RWPE1 (cell line): ENCODE measurements at regions not wholly inside any gene's neighbourhood (a gene's known extent, or its start where the extent isn't known, plus 50 kb on each side); places are given as distances from the start of the nearest gene placed in this dataset.

Experiments used
- CTCF ChIA-PET: fragments of 350-600 bp; sonication (Branson Sonifier 250); formaldehyde crosslinking; extraction: SDS; loops from one replicate; lab custom pipeline; 2021; lab: Yijun Ruan, JAX
- POLR2A ChIA-PET: fragments of 400-600 bp; formaldehyde crosslinking; extraction: SDS; loops from one replicate; lab custom pipeline; 2020; ENCODE audit warnings: antibody characterized with exemption; ENCODE audit not compliant: low non-redundant PET; lab: Yijun Ruan, JAX
- DNase-seq: peaks from one replicate; pipeline ENCODE4 v3.0.0; 2012; ENCODE audit warnings: low spot score
- H3K27ac ChIP-seq: fragments of 450-650 bp; 2 replicates; pipeline ENCODE4 v1.5.1; 2017
- TF ChIP-seq, protein P1 (sequence below): fragments of 450-650 bp; conservative IDR thresholded peaks from 2 replicates; pipeline ENCODE4 v1.5.1; 2017; ENCODE audit warnings: low read depth, mild to moderate bottlenecking

DNA sequence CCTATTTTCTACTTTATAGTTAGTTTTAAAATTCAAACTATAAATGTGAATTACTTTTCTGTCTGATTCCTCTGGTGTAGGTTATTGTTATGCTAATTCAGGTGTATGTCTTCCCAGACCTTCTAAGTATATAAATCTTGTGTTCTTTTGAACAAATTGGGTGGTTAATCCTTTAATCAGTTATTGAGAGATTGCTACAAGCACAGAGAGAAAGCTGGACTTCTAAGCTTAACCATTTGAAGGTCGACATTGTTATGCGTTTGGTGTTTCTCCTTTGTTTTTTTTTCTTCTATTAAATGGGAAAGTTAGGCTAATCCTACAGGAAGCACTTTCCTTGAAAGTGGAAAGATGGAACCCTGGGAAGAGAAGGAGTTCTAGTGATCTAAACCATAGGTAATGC is 592.6 kb downstream of the SLC4A3 start:
- no peak overlapping the region for H3K27ac ChIP-seq
- ChIA-PET POLR2A (no interaction called here), CTCF (no interaction called here)
- DNase-seq = no peak
- TF ChIP-seq, protein P1, sequence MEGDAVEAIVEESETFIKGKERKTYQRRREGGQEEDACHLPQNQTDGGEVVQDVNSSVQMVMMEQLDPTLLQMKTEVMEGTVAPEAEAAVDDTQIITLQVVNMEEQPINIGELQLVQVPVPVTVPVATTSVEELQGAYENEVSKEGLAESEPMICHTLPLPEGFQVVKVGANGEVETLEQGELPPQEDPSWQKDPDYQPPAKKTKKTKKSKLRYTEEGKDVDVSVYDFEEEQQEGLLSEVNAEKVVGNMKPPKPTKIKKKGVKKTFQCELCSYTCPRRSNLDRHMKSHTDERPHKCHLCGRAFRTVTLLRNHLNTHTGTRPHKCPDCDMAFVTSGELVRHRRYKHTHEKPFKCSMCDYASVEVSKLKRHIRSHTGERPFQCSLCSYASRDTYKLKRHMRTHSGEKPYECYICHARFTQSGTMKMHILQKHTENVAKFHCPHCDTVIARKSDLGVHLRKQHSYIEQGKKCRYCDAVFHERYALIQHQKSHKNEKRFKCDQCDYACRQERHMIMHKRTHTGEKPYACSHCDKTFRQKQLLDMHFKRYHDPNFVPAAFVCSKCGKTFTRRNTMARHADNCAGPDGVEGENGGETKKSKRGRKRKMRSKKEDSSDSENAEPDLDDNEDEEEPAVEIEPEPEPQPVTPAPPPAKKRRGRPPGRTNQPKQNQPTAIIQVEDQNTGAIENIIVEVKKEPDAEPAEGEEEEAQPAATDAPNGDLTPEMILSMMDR = no peak

DNA sequence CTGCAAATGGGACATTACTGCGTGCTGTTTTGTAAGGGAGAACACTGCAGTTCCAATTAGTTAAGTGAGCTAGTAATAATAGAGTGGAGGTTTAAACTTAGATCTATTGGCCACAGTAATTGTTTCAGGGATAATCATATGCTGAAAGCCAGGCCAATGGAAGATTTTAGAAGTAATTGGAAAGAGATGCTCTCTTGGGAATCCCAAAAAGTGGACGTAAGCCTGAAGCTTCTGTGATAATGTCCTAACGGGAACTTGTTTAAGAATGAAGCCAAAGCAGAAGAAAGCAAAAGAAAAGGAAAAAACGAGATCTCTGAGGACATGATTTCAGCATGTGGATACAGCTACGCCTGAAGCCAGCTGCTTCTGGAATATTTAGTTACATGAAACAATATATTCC is 594.6 kb downstream of the SLC4A3 start:
- DNase-seq = no peak
- TF ChIP-seq, protein P1 = no peak
- ChIA-PET POLR2A (no interaction called here), CTCF (no interaction called here)
- no peak overlapping the region for H3K27ac ChIP-seq

DNA sequence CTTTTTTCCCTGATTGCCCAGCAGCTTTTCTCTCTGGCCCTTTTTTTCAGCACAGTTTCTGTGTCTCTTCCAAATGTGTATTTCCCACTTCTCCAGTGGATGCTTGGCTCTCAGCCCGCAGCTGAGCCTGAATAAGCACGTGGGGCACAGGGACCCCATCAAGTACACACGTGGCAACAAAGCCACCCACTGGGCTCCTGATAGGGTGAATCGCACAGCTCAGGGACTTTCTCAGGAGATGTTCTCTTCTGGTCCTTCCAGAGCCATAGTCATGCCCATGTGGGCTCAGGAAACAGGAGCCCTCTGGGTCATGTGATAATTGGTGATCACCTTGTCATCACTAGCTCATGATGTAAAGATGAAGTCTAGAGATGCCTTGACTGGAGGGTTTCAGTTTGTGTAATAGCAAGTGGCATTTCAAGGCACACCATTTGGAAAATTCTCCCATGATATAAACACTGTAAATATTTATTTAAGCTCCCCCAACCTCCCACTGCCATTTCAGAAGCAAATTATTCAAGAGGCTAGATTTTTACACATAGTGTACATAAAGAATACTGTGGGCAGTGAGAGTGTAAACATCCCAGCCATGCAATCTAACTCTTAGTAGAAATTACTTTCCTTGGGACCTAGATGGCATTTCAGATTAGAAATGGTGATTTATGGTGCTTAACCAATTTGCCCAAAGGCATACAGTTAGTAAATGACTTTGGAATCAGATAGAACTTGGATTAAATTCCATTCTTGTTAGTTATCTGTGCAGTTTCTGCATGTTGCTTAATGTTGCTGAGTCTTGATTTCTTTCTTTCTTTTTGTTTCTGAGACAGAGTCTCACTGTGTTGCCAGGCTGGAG is 597.5 kb downstream of the SLC4A3 start:
- DNase-seq = peak; percentile 51
- ChIA-PET POLR2A (no interaction called here), CTCF (no interaction called here)
- peak overlapping the region; percentile 80 for H3K27ac ChIP-seq
- TF ChIP-seq, protein P1 = no peak

DNA sequence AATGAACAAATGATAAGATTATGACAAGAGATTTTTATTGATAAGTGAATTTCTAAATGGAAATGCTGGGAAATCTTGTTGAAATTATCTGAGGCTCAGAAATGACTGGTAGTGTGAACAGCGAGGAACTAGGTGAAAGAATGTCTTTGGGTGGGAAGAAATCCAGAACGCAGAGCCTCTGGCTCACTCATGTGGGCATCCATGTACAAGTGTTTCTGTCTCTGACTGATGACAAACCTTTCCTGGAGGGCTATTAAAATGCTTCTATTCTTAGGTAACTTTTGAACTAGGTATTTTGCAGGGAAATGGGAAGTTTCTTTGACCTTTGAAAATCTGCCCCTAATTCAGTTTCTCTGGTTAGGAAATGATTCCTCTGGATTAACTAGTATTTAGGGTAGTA is 598.6 kb downstream of the SLC4A3 start:
- TF ChIP-seq, protein P1 = no peak
- H3K27ac ChIP-seq = no peak overlapping the region
- ChIA-PET POLR2A (no interaction called here), CTCF (no interaction called here)
- no peak for DNase-seq

DNA sequence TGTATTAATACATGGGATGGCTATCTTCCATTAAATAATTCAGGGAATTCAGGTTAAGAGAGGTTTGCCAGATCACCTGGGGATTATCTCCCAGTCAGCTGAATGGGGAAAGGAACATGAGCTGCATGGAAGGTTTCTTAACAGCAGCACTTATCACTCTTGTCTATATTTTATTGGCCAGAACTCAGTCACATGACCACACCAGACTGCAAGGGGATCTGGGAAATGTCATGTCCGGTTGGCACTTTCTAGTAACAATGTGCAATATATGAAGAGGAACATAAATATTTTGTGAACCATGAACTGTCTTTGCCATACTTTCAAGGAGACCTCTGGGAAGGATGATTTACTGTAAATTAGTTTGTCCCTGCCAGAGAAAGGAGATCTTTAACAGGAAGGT is 599.1 kb downstream of the SLC4A3 start:
- ChIA-PET POLR2A (no interaction called here), CTCF (no interaction called here)
- DNase-seq = no peak
- TF ChIP-seq, protein P1 = no peak
- no peak overlapping the region for H3K27ac ChIP-seq

DNA sequence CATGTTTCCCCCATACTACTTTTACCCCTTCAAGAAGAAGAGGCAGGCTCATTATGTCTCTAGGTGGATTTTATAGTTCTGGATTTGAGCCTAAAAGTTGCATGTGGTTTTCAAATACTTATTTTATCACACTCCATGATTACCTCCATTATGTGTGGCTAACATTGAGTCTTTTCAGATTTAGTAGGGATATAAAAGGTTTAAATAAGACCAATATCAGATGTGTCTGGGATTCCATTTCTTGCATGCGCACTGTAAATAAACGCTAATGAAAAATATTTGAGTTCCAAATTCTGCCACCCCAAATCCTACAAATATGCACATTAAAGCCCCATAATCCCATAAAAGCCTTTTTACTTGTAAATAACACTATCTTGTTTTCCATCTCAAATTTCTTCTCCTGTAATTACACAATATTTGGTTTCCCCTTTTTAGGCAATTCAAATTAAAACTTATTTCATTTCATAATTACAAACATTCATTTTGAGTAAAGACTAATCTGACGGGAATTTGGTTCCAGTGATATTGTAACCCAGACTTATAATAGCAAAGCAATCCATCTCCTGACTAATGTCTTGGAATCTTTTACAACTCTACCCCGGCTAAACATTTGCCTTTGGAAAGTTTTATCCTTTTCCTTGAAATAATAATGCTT is 600.0 kb downstream of the SLC4A3 start:
- no peak overlapping the region for H3K27ac ChIP-seq
- ChIA-PET POLR2A (no interaction called here), CTCF (interaction anchor here (0.6 kb wide), 1 partner anchor 62 kb away, joined by 5 read pairs; no protein-coding TSS in a partner anchor)
- TF ChIP-seq, protein P1 = no peak
- peak; percentile 15 for DNase-seq
